HL-60 (cell line): ENCODE measurements at regions not wholly inside any gene's neighbourhood (a gene's known extent, or its start where the extent isn't known, plus 50 kb on each side); places are given as distances from the start of the nearest gene placed in this dataset.

Source experiments
- DNase-seq, 2 experiments: peaks; one replicate each; pipeline ENCODE4 v3.0.0-alpha.2; 2010 to 2020; ENCODE audit warnings: low read depth in 1 of 2, low spot score in 1 of 2
- H3K27ac ChIP-seq: fragments of 250-450 bp; sonication (Bioruptor Pico); replicated peaks from 2 replicates; pipeline ENCODE4 v1.5.1; 2020; ENCODE audit warnings: mild to moderate bottlenecking, moderate library complexity
- H3K27me3 ChIP-seq: fragments of 250-450 bp; sonication (Bioruptor Pico); 2 replicates; pipeline ENCODE4 v1.5.1; 2021; ENCODE audit warnings: mild to moderate bottlenecking, moderate library complexity; ENCODE audit not compliant: insufficient read depth, poor library complexity, severe bottlenecking
- H3K4me3 ChIP-seq: replicated peaks from 2 replicates; pipeline ENCODE4 v1.5.1; 2011; ENCODE audit warnings: mild to moderate bottlenecking, control low read depth, low read length; ENCODE audit not compliant: insufficient read depth
- GABPA ChIP-seq: IDR thresholded peaks from 2 replicates; pipeline ENCODE4 v1.6.1; 2012; ENCODE audit warnings: low read depth
- POLR2AphosphoS5 ChIP-seq: IDR thresholded peaks from 2 replicates; pipeline ENCODE4 v1.6.1; 2012; ENCODE audit warnings: low read depth
- REST ChIP-seq: IDR thresholded peaks from 2 replicates; pipeline ENCODE4 v1.6.1; 2012; ENCODE audit warnings: low read depth; ENCODE audit not compliant: insufficient replicate concordance
- SPI1 ChIP-seq: IDR thresholded peaks from 2 replicates; pipeline ENCODE4 v1.6.1; 2012; ENCODE audit warnings: low read depth, mild to moderate bottlenecking, borderline replicate concordance
- TF ChIP-seq, protein P1 (sequence below): IDR thresholded peaks from one replicate; pipeline ENCODE4 v1.5.1; 2011; ENCODE audit warnings: low read length, control low read depth, inconsistent platforms; ENCODE audit not compliant: insufficient read depth

GRCh38 chr9:109604131-109604530 lies 106.0 kb upstream of the PTPN3 start:
- no peak overlapping the region for H3K27ac ChIP-seq
- no peak for DNase-seq
- H3K4me3 ChIP-seq: no peak overlapping the region
- no peaks in the 10 kb centered on the region for H3K27me3 ChIP-seq
- TF ChIP-seq GABPA (no peak), POLR2AphosphoS5 (no peak), SPI1 (no peak), REST (no peak)
- TF ChIP-seq, protein P1, sequence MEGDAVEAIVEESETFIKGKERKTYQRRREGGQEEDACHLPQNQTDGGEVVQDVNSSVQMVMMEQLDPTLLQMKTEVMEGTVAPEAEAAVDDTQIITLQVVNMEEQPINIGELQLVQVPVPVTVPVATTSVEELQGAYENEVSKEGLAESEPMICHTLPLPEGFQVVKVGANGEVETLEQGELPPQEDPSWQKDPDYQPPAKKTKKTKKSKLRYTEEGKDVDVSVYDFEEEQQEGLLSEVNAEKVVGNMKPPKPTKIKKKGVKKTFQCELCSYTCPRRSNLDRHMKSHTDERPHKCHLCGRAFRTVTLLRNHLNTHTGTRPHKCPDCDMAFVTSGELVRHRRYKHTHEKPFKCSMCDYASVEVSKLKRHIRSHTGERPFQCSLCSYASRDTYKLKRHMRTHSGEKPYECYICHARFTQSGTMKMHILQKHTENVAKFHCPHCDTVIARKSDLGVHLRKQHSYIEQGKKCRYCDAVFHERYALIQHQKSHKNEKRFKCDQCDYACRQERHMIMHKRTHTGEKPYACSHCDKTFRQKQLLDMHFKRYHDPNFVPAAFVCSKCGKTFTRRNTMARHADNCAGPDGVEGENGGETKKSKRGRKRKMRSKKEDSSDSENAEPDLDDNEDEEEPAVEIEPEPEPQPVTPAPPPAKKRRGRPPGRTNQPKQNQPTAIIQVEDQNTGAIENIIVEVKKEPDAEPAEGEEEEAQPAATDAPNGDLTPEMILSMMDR: no peak

DNA sequence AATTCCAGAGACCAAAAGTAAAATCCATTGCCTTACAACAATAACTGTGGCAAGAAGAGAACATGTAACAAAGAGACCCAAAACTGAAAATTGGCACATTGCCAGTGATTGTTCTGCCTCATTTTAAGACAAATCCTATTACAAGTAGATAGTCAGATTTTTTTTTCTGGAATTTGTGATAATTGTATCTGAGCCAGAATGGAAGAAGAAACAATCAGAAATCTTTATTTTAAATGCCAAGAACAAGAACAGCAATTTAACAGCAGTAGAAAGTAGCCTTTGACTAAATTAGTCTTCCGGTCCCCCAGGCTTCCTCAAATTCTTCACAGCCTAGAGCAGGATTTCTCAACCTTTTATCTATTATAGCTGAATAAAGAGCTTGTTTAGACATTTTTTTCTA lies 106.7 kb upstream of the PTPN3 start:
- no peak overlapping the region for H3K4me3 ChIP-seq
- H3K27me3 ChIP-seq: no peaks in the 10 kb centered on the region
- no peak for TF ChIP-seq SPI1
- H3K27ac ChIP-seq: no peak overlapping the region
- DNase-seq: no peak

DNA sequence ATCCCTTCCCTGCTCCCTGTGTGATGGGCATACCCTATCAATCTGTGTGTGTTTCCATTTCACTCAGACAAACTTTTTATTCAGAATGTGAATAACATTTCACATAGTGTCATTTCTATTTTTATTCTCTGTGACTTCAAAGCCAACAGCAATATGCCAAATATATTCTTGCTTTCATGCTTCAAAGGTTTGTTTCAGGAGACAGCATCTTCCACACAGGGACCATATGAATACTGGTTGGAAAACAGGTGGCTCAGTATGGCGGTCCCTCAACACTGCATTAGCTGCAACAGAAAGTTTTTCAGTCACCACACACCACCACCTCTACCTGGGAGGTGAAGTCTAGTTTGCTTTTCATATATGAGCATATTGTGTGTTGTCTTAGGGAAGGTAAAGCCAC lies 111.0 kb upstream of the PTPN3 start:
- Histone ChIP-seq H3K27me3 (no peaks in the 10 kb centered on the region), H3K27ac (no peak overlapping the region), H3K4me3 (no peak overlapping the region)
- no peak for DNase-seq
- TF ChIP-seq REST (no peak), GABPA (no peak), SPI1 (no peak), POLR2AphosphoS5 (no peak)
- TF ChIP-seq, protein P1: no peak

GRCh38 chr9:109616571-109617120 lies 118.5 kb upstream of the PTPN3 start:
- no peak for TF ChIP-seq REST
- no peak for TF ChIP-seq POLR2AphosphoS5
- TF ChIP-seq, protein P1: no peak
- TF ChIP-seq GABPA: no peak
- TF ChIP-seq SPI1: no peak
- no peak for DNase-seq
- Histone ChIP-seq H3K4me3 (no peak overlapping the region), H3K27ac (no peak overlapping the region), H3K27me3 (no peaks in the 10 kb centered on the region)
